GM19452 (cell line): ENCODE measurements at regions not wholly inside any gene's neighbourhood (a gene's known extent, or its start where the extent isn't known, plus 50 kb on each side); places are given as distances from the start of the nearest gene placed in this dataset.

Source experiments
- ATAC-seq: cut with Tn5 transposase; IDR thresholded peaks from one replicate; pipeline ENCODE4 v1.9.1; 2021; ENCODE audit not compliant: unreplicated experiment

- no peak for ATAC-seq
These were observed 97.8 kb downstream of the RPS6KA4 start for GRCh38 chr11:64456509-64457320.

- no peak for ATAC-seq
These were observed 98.2 kb upstream of the SLC22A11 start for GRCh38 chr11:64457416-64458010.

- no peak for ATAC-seq
These were observed 96.7 kb upstream of the SLC22A11 start for GRCh38 chr11:64458997-64459396.

- ATAC-seq, result no peak
These were observed 96.1 kb upstream of the SLC22A11 start for GRCh38 chr11:64459609-64460008.

- ATAC-seq, result no peak
These were observed 94.7 kb upstream of the SLC22A11 start for GRCh38 chr11:64461081-64461480.

GRCh38 chr11:64466115-64466718 lies 89.5 kb upstream of the SLC22A11 start:
- ATAC-seq, result no peak

GRCh38 chr11:64469288-64469687 lies 86.5 kb upstream of the SLC22A11 start:
- no peak for ATAC-seq

GRCh38 chr11:64472593-64473455 lies 82.9 kb upstream of the SLC22A11 start:
- no peak for ATAC-seq

GRCh38 chr11:64474680-64475079 lies 81.1 kb upstream of the SLC22A11 start:
- no peak for ATAC-seq

GRCh38 chr11:64475145-64475544 lies 80.6 kb upstream of the SLC22A11 start:
- no peak for ATAC-seq

- ATAC-seq, result no peak
These were observed 78.9 kb upstream of the SLC22A11 start for GRCh38 chr11:64476881-64477280.

GRCh38 chr11:64477675-64478074 lies 78.1 kb upstream of the SLC22A11 start:
- no peak for ATAC-seq

- no peak for ATAC-seq
These were observed 73.2 kb upstream of the SLC22A11 start for GRCh38 chr11:64482588-64482987.

GRCh38 chr11:64484191-64485022 lies 71.3 kb upstream of the SLC22A11 start:
- ATAC-seq, result no peak

GRCh38 chr11:64485074-64485473 lies 70.7 kb upstream of the SLC22A11 start:
- ATAC-seq, result no peak

GRCh38 chr11:64489831-64490441 lies 65.8 kb upstream of the SLC22A11 start:
- ATAC-seq, result no peak

- no peak for ATAC-seq
These were observed 65.1 kb upstream of the SLC22A11 start for GRCh38 chr11:64490562-64491216.

- ATAC-seq, result no peak
These were observed 63.2 kb upstream of the SLC22A11 start for GRCh38 chr11:64492561-64492960.

GRCh38 chr11:64498136-64498535 lies 57.6 kb upstream of the SLC22A11 start:
- ATAC-seq, result no peak
